Lower leg skin (tissue), 3 donors: ENCODE measurements at regions not wholly inside any gene's neighbourhood (a gene's known extent, or its start where the extent isn't known, plus 50 kb on each side); places are given as distances from the start of the nearest gene placed in this dataset.

Source experiments
- CTCF ChIP-seq, 3 donors: fragments of 450-650 bp; IDR thresholded peaks; one replicate each; pipeline ENCODE4 v1.5.1; 2016; ENCODE audit warnings: antibody characterized with exemption in 3 of 3, mild to moderate bottlenecking in 3 of 3, moderate library complexity in 2 of 3
- POLR2A ChIP-seq, 2 donors: fragments of 450-650 bp; IDR thresholded peaks; one replicate each; pipeline ENCODE4 v1.6.1; 2016 to 2017; ENCODE audit warnings: antibody characterized with exemption in 2 of 2, mild to moderate bottlenecking in 1 of 2, moderate library complexity in 1 of 2

- TF ChIP-seq POLR2A (IDR thresholded peaks at IDR 0.05) (no peak), CTCF (IDR thresholded peaks at IDR 0.05) (no peak)
Measured at GRCh38 chr6:133644548-133644891, 244.4 kb upstream of the TCF21 start.
